ENCODE measurements at regions not wholly inside any gene's neighbourhood (a gene's known extent, or its start where the extent isn't known, plus 50 kb on each side); places are given as distances from the start of the nearest gene placed in this dataset.
"Not testable (repeated sequence)": the region's sequence is repeated elsewhere in the genome, so short reads cannot be mapped to it uniquely, and the experiment has no call there.

- no peak for FAIRE-seq
- DNase-seq (ENCODE audit: low spot score in 2 of 2) = no peak
These were observed 108.1 kb downstream of the ZFAND4 start for GRCh38 chr10:45564303-45564959.

GRCh38 chr10:45561952-45562351 lies 110.6 kb downstream of the ZFAND4 start:
- no peak for DNase-seq (ENCODE audit: low spot score in 2 of 2)
- no peak for FAIRE-seq

GRCh38 chr10:45560262-45560661 lies 112.3 kb downstream of the ZFAND4 start:
- DNase-seq (ENCODE audit: low spot score in 2 of 2) (no peak), FAIRE-seq (no peak)

GRCh38 chr10:45558425-45558824 lies 114.1 kb downstream of the ZFAND4 start:
- no peak for DNase-seq (ENCODE audit: low spot score in 2 of 2)
- FAIRE-seq = no peak

- FAIRE-seq (no peak), DNase-seq (ENCODE audit: low spot score in 2 of 2) (no peak)
These were observed 115.2 kb downstream of the ZFAND4 start for GRCh38 chr10:45557275-45557905.

GRCh38 chr10:45555795-45556194 lies 116.8 kb downstream of the ZFAND4 start:
- FAIRE-seq = no peak

GRCh38 chr10:45555332-45555731 lies 117.2 kb downstream of the ZFAND4 start:
- not testable (repeated sequence) for DNase-seq (ENCODE audit: low spot score in 2 of 2); FAIRE-seq

More at GRCh38 chr10:45555795-45556194, 116.8 kb downstream of the ZFAND4 start:
- no peak for DNase-seq (ENCODE audit: low spot score in 2 of 2)

GRCh38 chr10:45553613-45554012 lies 119.0 kb downstream of the ZFAND4 start:
- FAIRE-seq = no peak
- DNase-seq (ENCODE audit: low spot score in 2 of 2) = no peak

- DNase-seq (ENCODE audit: low spot score in 2 of 2) = no peak
- no peak for FAIRE-seq
These were observed 119.4 kb downstream of the ZFAND4 start for GRCh38 chr10:45553155-45553554.

- FAIRE-seq (no peak), DNase-seq (ENCODE audit: low spot score in 2 of 2) (no peak)
These were observed 120.1 kb downstream of the ZFAND4 start for GRCh38 chr10:45552476-45552875.

GRCh38 chr10:45550903-45551786 lies 121.4 kb downstream of the ZFAND4 start:
- DNase-seq (ENCODE audit: low spot score in 2 of 2) = no peak
- FAIRE-seq = no peak

GRCh38 chr10:45548068-45548467 lies 124.5 kb downstream of the ZFAND4 start:
- FAIRE-seq = no peak
- DNase-seq (ENCODE audit: low spot score in 2 of 2) = no peak

- FAIRE-seq (no peak), DNase-seq (ENCODE audit: low spot score in 2 of 2) (no peak)
These were observed 125.4 kb downstream of the ZFAND4 start for GRCh38 chr10:45547207-45547606.

- FAIRE-seq = no peak
- no peak for DNase-seq (ENCODE audit: low spot score in 2 of 2)
These were observed 127.4 kb downstream of the ZFAND4 start for GRCh38 chr10:45545150-45545549.

- FAIRE-seq = no peak
- DNase-seq (ENCODE audit: low spot score in 2 of 2) = no peak
These were observed 128.4 kb downstream of the ZFAND4 start for GRCh38 chr10:45544191-45544590.

- DNase-seq (ENCODE audit: low spot score in 2 of 2); FAIRE-seq: not testable (repeated sequence)
These were observed 131.5 kb downstream of the ZFAND4 start for GRCh38 chr10:45541032-45541431.

GRCh38 chr10:45540589-45540988 lies 132.0 kb downstream of the ZFAND4 start:
- FAIRE-seq; DNase-seq (ENCODE audit: low spot score in 2 of 2): not testable (repeated sequence)

GRCh38 chr10:45539569-45539968 lies 133.0 kb downstream of the ZFAND4 start:
- DNase-seq (ENCODE audit: low spot score in 2 of 2); FAIRE-seq: not testable (repeated sequence)

- FAIRE-seq (no peak), DNase-seq (ENCODE audit: low spot score in 2 of 2) (no peak)
These were observed 138.0 kb downstream of the ZFAND4 start for GRCh38 chr10:45534572-45534971.

- FAIRE-seq = no peak
- no peak for DNase-seq (ENCODE audit: low spot score in 2 of 2)
These were observed 140.1 kb downstream of the ZFAND4 start for GRCh38 chr10:45532480-45532879.

- DNase-seq (ENCODE audit: low spot score in 2 of 2) (no peak), FAIRE-seq (no peak)
These were observed 146.2 kb downstream of the ZFAND4 start for GRCh38 chr10:45526309-45526905.
